DMS53 treated with DMSO at 0.1 percent for 48 hours (cell line): ENCODE measurements at regions not wholly inside any gene's neighbourhood (a gene's known extent, or its start where the extent isn't known, plus 50 kb on each side); places are given as distances from the start of the nearest gene placed in this dataset.

Source experiments
- DNase-seq: peaks from one replicate; lab custom pipeline; 2025; ENCODE audit not compliant: unreplicated experiment; lab: John Stamatoyannopoulos, UW

- no peak for DNase-seq
Measured at GRCh38 chr5:44661851-44662250, 146.9 kb upstream of the MRPS30 start.

GRCh38 chr5:44660251-44660650, 148.5 kb upstream of the MRPS30 start:
- DNase-seq = no peak

GRCh38 chr5:44659334-44659733, 149.4 kb upstream of the MRPS30 start:
- no peak for DNase-seq

- DNase-seq = no peak
Measured at GRCh38 chr5:44652674-44653073, 156.1 kb upstream of the MRPS30 start.

- no peak for DNase-seq
Measured at GRCh38 chr5:44646016-44646415, 162.7 kb upstream of the MRPS30 start.

- no peak for DNase-seq
Measured at GRCh38 chr5:44645502-44645901, 163.2 kb upstream of the MRPS30 start.

- DNase-seq = no peak
Measured at GRCh38 chr5:44644628-44645027, 164.1 kb upstream of the MRPS30 start.

- DNase-seq = no peak
Measured at GRCh38 chr5:44641820-44642219, 166.9 kb upstream of the MRPS30 start.

- DNase-seq = no peak
Measured at GRCh38 chr5:44640945-44641456, 167.7 kb upstream of the MRPS30 start.

GRCh38 chr5:44637916-44638869, 170.6 kb upstream of the MRPS30 start:
- no peak for DNase-seq

- DNase-seq = no peak
Measured at GRCh38 chr5:44632344-44632743, 176.4 kb upstream of the MRPS30 start.

GRCh38 chr5:44626846-44627245, 181.9 kb upstream of the MRPS30 start:
- no peak for DNase-seq

- no peak for DNase-seq
Measured at GRCh38 chr5:44622331-44622730, 186.4 kb upstream of the MRPS30 start.

- no peak for DNase-seq
Measured at GRCh38 chr5:44619875-44620610, 188.7 kb upstream of the MRPS30 start.

GRCh38 chr5:44614845-44615244, 193.9 kb upstream of the MRPS30 start:
- no peak for DNase-seq

- no peak for DNase-seq
Measured at GRCh38 chr5:44613936-44614335, 194.8 kb upstream of the MRPS30 start.

GRCh38 chr5:44605926-44606325, 202.8 kb upstream of the MRPS30 start:
- DNase-seq = no peak

GRCh38 chr5:44603496-44604272, 205.1 kb upstream of the MRPS30 start:
- DNase-seq = no peak

GRCh38 chr5:44574678-44575077, 185.5 kb upstream of the FGF10 start:
- DNase-seq = no peak

- no peak for DNase-seq
Measured at GRCh38 chr5:44568519-44568918, 179.3 kb upstream of the FGF10 start.

GRCh38 chr5:44565902-44566301, 176.7 kb upstream of the FGF10 start:
- no peak for DNase-seq
